ENCODE measurements at regions not wholly inside any gene's neighbourhood (a gene's known extent, or its start where the extent isn't known, plus 50 kb on each side); places are given as distances from the start of the nearest gene placed in this dataset.
A peak's percentile ranks its signal among the peaks of the same experiment; 100 is the strongest.

DNA sequence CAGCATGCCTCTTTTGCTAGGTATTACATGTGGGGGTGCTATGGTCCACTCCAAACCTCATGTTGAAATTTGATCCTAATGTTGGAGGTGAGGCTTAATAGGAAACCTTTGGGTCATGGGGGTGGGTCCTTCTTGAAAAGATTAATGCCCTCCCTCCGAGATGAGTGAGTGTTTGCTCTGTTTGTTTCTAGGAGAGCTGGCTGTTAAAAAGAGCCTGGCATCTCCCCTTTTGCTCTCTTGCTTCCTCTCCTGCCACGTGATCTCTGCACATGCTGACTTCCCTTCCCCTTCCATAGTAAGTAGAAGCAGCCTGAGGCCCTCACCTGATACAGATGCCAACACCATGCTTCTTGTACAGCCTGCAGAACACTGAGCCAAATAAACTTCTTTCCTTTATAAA, 104.5 kb downstream of the FAT3 start:
- TF ChIP-seq, protein P1, sequence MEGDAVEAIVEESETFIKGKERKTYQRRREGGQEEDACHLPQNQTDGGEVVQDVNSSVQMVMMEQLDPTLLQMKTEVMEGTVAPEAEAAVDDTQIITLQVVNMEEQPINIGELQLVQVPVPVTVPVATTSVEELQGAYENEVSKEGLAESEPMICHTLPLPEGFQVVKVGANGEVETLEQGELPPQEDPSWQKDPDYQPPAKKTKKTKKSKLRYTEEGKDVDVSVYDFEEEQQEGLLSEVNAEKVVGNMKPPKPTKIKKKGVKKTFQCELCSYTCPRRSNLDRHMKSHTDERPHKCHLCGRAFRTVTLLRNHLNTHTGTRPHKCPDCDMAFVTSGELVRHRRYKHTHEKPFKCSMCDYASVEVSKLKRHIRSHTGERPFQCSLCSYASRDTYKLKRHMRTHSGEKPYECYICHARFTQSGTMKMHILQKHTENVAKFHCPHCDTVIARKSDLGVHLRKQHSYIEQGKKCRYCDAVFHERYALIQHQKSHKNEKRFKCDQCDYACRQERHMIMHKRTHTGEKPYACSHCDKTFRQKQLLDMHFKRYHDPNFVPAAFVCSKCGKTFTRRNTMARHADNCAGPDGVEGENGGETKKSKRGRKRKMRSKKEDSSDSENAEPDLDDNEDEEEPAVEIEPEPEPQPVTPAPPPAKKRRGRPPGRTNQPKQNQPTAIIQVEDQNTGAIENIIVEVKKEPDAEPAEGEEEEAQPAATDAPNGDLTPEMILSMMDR (IDR thresholded peaks at IDR 0.05; ENCODE audit: low read depth, low read length): no peak
- in situ Hi-C loops (cut with HindIII; ENCODE audit: low sequenced_read_pairs): no loop called here
- H3K4me3 ChIP-seq (ENCODE audit: low read depth, low read length): no peak overlapping the region
- no peak for DNase-seq (ENCODE audit: low read depth, low spot score)

DNA sequence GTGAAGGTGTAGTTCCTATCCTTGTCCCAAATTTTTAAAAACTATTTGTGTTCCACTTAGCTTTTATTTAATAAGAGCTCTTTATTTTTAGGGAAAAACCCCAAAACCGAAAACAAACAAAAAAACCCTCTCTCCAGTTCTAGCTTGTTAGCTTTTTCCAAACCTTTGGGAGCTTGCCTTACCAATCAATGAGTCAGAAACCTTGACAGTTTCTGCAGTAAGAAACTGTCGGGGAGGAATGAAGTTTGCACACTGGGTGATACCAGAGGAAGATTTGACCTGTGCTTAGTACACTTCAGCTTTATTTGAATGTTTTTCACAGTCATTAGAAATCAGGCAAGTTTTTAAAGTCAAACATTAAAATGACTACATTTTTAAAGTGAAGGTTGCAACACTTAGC, 105.0 kb downstream of the FAT3 start:
- TF ChIP-seq, protein P1 (IDR thresholded peaks at IDR 0.05; ENCODE audit: low read depth, low read length): no peak
- H3K4me3 ChIP-seq (ENCODE audit: low read depth, low read length): no peak overlapping the region
- peak; percentile 68 for DNase-seq (ENCODE audit: low read depth, low spot score)
- in situ Hi-C loops (cut with HindIII; ENCODE audit: low sequenced_read_pairs): no loop called here

DNA sequence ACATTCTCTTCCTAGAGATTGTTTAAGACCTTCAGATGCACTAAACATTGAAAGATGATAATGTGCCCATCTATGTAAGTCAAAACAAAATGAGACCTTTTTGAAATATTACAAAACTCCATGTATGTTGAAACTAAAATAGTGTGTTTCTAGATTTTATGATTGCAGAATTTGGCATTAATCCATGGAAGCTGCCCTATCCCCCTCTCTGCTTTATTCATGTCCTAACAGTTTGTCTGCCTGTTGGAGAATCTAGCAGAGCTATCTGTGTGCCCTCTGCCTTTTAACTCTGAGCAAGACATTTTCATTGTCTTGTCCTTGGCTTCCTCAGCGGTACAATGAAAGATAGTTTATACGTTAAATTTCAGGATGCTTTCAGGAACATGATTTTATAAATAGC, 105.5 kb downstream of the FAT3 start:
- H3K4me3 ChIP-seq (ENCODE audit: low read depth, low read length): no peak overlapping the region
- DNase-seq (ENCODE audit: low read depth, low spot score): no peak
- in situ Hi-C loops (cut with HindIII; ENCODE audit: low sequenced_read_pairs): no loop called here
- TF ChIP-seq, protein P1 (IDR thresholded peaks at IDR 0.05; ENCODE audit: low read depth, low read length): no peak

DNA sequence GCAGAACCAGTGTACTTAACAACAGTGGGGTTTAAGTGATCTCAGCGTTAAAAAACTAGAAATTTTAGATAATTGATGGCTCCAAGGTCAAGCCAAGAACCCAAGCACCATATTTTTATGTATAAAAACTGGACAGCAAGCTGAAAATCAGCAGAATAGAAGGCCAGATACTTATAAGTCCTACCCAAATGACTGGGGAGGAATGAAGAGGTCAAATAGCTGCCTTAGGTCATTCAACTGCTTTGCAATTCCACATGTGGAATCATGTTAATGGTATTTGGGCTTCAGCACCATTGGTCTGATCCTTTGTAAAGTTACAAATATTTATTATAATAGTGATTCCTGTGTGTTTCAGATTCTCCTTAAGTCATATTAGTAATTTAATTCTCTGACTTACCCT, 108.4 kb downstream of the FAT3 start:
- in situ Hi-C loops (cut with HindIII; ENCODE audit: low sequenced_read_pairs): no loop called here
- peak; percentile 43 for DNase-seq (ENCODE audit: low read depth, low spot score)
- TF ChIP-seq, protein P1 (IDR thresholded peaks at IDR 0.05; ENCODE audit: low read depth, low read length): no peak
- H3K4me3 ChIP-seq (ENCODE audit: low read depth, low read length): no peak overlapping the region

DNA sequence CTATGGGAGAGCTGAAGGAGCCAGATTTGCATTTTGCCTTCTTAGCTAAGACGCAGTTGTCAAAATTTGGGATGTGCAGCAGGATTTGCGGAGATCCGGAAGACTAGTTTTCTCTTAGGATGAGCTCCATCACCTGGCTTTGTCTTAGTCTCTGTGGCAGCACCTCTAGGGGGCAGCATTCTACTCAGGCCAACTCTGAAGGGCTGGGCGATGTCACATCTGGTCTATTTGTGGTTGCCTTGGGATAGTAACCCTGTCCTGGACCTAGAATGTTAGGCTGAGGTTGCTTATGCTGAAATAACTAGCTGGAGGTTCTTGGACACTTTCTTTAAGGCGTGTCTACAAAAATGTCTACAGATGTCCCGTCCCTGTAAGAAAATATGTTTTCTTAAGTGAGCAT, 116.2 kb downstream of the FAT3 start:
- no peak overlapping the region for H3K4me3 ChIP-seq (ENCODE audit: low read depth, low read length)
- TF ChIP-seq, protein P1 (IDR thresholded peaks at IDR 0.05; ENCODE audit: low read depth, low read length): peak; percentile 58
- DNase-seq (ENCODE audit: low read depth, low spot score): peak; percentile 21
- in situ Hi-C loops (cut with HindIII; ENCODE audit: low sequenced_read_pairs): no loop called here

DNA sequence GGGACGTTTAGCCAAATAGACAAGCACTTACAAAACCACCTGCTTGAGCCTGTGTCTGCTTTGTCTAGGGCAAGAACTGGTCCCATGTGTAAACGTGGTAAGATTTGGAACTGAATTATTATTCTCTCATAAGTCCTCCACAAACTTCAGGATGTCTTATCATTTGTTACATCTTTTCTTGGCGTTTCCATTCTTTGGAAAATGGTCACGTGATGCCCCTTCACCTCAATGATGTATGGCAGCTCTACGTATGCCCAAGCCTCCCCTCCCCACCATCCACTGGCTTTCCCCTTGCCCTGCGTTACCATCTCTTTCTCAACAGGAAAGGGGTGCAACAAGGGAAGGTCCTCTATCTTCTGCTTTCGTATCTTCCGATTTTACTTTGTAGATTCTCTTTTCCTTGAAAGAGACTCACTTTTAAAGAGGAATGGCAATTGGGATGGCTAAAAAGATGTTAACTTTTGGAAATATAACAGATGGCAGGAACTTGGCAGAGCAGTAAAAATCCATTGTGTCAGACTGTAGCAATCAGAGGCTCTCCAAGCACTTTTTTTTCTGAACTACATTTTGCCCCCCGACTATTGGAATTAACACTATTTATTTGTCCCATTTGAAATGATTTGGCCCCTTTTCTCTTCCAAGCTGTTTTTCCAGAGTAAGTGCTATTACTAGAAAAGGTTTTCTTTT, 117.6 kb downstream of the FAT3 start:
- TF ChIP-seq, protein P1 (IDR thresholded peaks at IDR 0.05; ENCODE audit: low read depth, low read length): no peak
- H3K4me3 ChIP-seq (ENCODE audit: low read depth, low read length): no peak overlapping the region
- in situ Hi-C loops (cut with HindIII; ENCODE audit: low sequenced_read_pairs): no loop called here
- DNase-seq (ENCODE audit: low read depth, low spot score): no peak

Measured in astrocyte of the spinal cord (primary cell).